ENCODE measurements at regions not wholly inside any gene's neighbourhood (a gene's known extent, or its start where the extent isn't known, plus 50 kb on each side); places are given as distances from the start of the nearest gene placed in this dataset.

DNA sequence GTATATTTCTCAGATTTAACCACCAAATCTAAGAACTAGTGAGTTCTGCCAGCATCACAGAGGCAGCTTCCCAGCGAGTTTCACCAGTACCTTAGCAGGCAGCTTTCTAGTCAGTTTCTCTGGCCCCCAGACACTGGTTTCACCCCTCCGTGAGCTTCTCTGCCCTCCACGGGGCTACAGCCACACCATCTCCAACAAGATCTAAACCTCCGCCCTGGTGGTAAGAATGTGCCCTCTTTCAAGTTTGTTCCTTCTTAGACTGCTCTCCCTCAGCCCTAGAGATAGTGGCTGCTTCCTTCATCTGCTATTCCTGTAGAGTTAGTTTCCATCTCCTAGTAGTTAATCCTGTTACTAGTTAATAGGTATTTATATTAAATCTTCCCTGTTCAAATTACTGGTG is 60.5 kb upstream of the TAB3 start:
- no peak for DNase-seq

DNA sequence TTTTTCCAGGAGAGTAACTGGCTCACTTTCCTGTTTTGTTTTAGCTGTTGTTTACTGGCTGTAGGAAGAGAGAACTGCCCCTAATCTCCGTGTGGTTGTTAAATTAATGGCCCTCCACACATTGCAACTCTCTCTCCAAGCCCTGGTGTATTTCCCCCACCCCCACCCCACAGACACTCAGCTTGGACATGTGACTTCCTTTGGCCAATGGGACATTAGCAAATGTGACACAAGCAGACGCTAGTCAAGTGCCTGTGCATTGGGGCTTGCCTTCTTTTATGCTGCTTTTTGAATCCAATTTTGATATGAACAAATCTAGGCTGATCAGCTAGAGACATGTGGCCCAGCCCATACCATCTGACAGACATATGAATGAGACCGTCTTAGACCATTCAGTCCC is 59.6 kb upstream of the TAB3 start:
- DNase-seq, result no peak

DNA sequence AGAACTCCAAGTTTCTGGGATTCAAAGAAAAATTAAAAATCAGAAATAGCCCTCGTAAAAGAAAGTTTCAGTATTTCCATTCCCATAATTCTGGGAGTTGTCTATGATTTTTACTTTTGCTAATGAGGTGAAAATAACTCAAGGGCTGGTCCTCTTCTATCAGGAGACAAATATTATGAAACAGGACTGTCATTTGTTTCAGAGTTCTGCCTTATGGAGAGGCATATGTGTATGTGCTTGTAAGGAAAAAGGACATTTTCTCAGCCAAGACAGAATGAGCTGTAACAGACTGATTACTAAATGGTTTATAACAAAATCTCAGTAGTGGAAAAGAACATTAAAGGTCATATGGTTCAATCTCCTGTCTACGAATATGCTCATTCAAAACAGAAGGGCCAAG is 59.0 kb upstream of the TAB3 start:
- DNase-seq, result no peak

DNA sequence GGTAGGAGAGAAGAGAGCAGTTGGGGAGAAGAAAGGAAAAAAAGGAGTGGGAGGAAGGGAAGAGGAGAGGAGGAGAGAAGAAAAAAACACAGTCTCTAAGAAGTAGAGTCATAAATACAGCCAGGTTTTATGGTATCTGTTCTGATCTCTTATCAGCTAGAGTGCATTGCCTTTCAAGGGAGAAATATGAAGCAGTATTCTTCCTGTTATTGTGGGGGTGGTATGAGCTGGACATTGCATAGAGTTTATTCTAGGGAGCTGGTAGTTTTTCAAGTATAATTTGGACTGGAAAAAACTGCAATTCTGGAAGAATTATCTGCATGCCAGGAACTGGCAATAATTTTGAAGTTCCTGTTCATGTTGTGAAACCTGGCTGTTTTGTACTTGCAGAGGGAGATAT is 54.9 kb upstream of the TAB3 start:
- no peak for DNase-seq

DNA sequence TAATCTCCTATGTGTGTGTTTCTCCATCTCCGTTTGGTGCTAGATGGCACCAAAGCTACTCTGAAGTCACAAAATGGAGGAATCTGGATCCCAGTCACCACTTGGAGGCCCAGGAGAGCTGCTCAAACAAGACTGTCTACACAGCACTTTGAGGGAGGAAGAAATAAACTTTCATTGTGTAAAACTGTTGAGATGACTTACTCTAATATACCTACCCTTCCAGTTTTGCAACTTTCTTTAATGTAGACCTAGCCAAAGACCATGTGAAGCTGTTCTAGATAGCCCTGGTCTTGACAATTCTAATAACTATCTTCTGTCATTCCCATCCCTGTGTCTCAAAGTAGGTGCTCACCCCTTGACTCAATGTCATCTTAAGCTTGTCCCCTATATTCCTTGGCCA is 52.8 kb upstream of the TAB3 start:
- DNase-seq, result no peak

DNA sequence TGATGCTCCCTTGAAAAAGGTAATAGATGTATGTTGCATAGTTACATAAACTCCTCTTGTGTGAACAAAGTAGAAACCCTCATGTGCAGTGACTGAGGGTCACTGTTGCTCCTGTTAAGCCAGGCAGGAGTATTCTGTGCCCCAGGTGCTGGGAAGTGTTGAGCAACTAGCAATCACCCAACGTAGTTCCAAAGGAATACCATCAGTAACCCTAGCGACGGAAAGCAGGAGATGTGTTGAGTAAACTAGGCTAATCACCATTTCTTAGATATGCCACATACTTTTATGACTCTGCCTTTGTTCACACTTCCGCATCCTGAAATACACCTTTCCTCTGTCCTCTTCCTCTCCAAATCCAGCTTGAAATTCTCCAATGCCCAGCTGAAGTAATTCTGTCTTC is 50.9 kb upstream of the TAB3 start:
- no peak for DNase-seq
